ENCODE measurements at regions not wholly inside any gene's neighbourhood (a gene's known extent, or its start where the extent isn't known, plus 50 kb on each side); places are given as distances from the start of the nearest gene placed in this dataset.
"Not testable (repeated sequence)": the region's sequence is repeated elsewhere in the genome, so short reads cannot be mapped to it uniquely, and the experiment has no call there.

DNA sequence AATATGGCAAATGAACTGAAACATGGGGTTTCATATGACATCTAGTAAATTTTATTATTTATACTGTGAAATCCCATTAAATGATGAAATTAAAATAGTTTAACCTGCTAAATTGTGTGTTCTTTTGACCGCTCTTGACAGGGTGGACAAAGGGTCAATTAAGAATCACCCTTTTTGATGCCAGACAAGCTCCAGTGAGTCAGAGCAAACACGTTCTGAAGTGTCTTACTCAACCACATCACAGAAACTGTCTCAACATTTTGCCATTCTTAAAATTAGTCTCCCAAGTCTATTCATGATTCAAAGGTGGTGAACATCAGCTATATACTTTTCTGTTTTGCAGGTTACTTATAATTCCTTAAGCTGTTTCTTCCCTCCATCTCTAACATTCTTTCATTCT lies 213.4 kb downstream of the SPATA31A1 start:
- TF ChIP-seq, protein P1, sequence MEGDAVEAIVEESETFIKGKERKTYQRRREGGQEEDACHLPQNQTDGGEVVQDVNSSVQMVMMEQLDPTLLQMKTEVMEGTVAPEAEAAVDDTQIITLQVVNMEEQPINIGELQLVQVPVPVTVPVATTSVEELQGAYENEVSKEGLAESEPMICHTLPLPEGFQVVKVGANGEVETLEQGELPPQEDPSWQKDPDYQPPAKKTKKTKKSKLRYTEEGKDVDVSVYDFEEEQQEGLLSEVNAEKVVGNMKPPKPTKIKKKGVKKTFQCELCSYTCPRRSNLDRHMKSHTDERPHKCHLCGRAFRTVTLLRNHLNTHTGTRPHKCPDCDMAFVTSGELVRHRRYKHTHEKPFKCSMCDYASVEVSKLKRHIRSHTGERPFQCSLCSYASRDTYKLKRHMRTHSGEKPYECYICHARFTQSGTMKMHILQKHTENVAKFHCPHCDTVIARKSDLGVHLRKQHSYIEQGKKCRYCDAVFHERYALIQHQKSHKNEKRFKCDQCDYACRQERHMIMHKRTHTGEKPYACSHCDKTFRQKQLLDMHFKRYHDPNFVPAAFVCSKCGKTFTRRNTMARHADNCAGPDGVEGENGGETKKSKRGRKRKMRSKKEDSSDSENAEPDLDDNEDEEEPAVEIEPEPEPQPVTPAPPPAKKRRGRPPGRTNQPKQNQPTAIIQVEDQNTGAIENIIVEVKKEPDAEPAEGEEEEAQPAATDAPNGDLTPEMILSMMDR (IDR thresholded peaks at IDR 0.05; ENCODE audit: borderline replicate concordance, extremely low read depth, low read length, poor library complexity, severe bottlenecking): not testable (repeated sequence)
- TF ChIP-seq EZH2 (IDR thresholded peaks at IDR 0.05; ENCODE audit: borderline replicate concordance, low read depth, low read length, severe bottlenecking): not testable (repeated sequence)

Data from DND-41 (cell line).